ENCODE measurements at regions not wholly inside any gene's neighbourhood (a gene's known extent, or its start where the extent isn't known, plus 50 kb on each side); places are given as distances from the start of the nearest gene placed in this dataset.

DNA sequence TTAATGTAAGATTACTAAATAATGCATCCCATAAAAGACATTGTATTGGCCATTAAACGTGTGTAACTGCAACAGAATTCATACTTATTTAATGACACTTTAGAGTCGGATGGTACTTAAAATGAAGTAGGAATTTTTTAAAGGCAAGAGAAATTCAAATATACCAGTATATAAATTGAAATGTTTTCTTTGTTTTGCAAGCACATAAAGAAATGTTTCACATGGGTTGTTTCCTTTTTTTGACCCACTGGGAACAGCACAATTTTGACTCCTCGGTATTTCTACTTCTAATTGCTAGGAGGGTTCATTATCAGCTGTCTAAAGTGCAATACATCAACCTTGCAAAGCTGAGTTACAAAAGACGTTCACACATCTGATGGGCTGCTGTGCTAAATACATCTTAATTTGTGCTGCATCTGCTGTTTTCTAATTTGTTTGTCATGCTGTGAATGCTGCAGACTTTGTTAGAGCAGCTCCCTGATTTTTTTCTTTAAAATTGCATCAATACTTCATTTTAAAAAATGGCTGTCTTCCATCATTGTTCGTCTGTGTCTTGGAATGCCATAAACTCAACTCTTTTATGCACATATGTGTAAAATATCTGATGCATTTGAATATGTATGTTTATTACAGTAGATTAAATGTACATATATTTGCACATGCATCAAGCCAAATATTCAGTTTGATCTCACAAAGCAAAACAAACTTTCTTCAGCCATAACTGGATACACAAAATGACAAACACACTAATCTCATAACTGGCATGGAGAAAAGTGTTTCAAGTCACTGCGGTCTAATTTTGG is 454.0 kb upstream of the GRAMD2B start:
- no peaks in the 10 kb centered on the region for H3K9me3 ChIP-seq
- H3K4me3 ChIP-seq: no peak overlapping the region
- no peak for DNase-seq
- no peaks in the 10 kb centered on the region for H3K4me1 ChIP-seq
- no peaks in the 10 kb centered on the region for H3K36me3 ChIP-seq
- no peak overlapping the region for H3K27ac ChIP-seq
- intact Hi-C loops (cut with DNase I; ENCODE audit: low total_unique reads): no loop called here
- TF ChIP-seq, protein P1, sequence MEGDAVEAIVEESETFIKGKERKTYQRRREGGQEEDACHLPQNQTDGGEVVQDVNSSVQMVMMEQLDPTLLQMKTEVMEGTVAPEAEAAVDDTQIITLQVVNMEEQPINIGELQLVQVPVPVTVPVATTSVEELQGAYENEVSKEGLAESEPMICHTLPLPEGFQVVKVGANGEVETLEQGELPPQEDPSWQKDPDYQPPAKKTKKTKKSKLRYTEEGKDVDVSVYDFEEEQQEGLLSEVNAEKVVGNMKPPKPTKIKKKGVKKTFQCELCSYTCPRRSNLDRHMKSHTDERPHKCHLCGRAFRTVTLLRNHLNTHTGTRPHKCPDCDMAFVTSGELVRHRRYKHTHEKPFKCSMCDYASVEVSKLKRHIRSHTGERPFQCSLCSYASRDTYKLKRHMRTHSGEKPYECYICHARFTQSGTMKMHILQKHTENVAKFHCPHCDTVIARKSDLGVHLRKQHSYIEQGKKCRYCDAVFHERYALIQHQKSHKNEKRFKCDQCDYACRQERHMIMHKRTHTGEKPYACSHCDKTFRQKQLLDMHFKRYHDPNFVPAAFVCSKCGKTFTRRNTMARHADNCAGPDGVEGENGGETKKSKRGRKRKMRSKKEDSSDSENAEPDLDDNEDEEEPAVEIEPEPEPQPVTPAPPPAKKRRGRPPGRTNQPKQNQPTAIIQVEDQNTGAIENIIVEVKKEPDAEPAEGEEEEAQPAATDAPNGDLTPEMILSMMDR (IDR thresholded peaks at IDR 0.05): no peak
- TF ChIP-seq POLR2A (IDR thresholded peaks at IDR 0.05): no peak
- no peaks in the 10 kb centered on the region for H3K27me3 ChIP-seq

DNA sequence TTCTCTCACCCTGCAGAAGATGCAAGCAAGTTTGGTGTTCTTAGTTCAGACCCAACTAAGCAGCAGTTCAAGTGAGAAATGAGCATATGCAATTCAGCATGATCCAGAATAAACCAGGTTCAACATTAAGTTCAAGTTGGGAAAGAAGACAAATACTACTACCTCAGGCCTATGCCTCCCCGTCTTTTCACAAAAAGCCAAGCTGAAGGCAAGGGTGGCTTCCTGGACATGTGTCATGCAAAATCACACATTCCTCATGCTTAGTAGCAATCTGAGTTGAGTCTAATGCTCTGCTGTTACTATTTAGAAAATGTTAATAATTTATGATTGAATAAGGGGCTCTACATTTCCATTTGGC is 453.4 kb upstream of the GRAMD2B start:
- TF ChIP-seq, protein P1 (IDR thresholded peaks at IDR 0.05): no peak
- no peak for TF ChIP-seq POLR2A (IDR thresholded peaks at IDR 0.05)
- Histone ChIP-seq H3K27me3 (no peaks in the 10 kb centered on the region), H3K27ac (no peak overlapping the region), H3K4me3 (no peak overlapping the region), H3K9me3 (no peaks in the 10 kb centered on the region), H3K4me1 (no peaks in the 10 kb centered on the region), H3K36me3 (no peaks in the 10 kb centered on the region)
- DNase-seq: no peak
- intact Hi-C loops (cut with DNase I; ENCODE audit: low total_unique reads): no loop called here

DNA sequence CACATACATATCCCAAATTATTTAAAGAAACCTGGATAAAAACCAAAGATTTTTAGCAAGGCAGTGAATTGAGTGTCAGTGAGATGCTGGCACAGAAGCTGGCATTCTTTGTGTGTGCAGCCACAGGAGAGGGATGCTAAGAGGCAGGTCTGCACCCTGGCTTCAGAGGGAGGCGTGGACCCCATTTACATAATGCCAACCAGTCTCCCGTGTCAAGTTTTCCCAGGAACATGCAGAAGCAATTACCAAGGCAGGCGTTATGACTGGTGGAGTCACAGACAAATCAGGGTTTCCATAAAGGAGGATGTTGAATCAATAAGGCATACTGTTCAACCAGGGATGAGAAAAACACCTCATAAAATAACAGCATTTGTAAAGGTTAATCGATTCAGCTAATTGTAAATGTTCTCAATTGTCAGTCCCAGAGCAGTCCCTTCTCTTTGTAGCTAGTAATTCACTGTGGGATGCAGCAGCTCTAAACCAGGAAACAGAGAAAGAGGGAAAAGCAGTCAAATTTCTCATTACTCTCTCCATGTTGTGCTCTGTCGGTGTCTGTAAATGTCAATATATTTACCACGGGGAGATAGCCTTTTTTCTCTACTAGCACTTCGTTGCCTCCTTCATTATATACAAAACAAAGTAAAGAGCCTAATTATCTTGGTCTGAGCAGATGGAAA is 452.4 kb upstream of the GRAMD2B start:
- no peak for DNase-seq
- H3K36me3 ChIP-seq: no peaks in the 10 kb centered on the region
- no peaks in the 10 kb centered on the region for H3K27me3 ChIP-seq
- TF ChIP-seq, protein P1 (IDR thresholded peaks at IDR 0.05): no peak
- TF ChIP-seq POLR2A (IDR thresholded peaks at IDR 0.05): no peak
- no peaks in the 10 kb centered on the region for H3K9me3 ChIP-seq
- no peak overlapping the region for H3K27ac ChIP-seq
- no peaks in the 10 kb centered on the region for H3K4me1 ChIP-seq
- H3K4me3 ChIP-seq: no peak overlapping the region
- intact Hi-C loops (cut with DNase I; ENCODE audit: low total_unique reads): no loop called here

DNA sequence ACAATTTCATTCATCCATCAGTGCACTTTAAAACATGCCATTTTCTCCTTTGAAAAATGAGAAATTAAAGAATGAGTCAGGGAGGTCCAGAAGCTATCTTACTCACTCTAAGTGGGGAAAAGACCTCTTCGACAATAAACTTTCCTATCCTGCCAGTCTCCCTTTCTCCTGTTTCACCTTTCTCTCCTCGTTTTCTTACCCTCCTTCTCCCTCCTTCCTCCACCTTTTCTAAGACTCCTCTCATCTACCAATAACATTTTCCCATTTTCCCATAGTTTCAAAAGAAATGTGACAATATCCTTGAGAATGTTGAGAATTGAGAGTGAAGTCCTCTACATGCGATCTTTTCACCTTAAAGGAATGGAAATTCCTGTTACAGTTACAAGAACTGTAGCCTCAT is 450.5 kb upstream of the GRAMD2B start:
- intact Hi-C loops (cut with DNase I; ENCODE audit: low total_unique reads): no loop called here
- H3K9me3 ChIP-seq: no peaks in the 10 kb centered on the region
- H3K4me3 ChIP-seq: no peak overlapping the region
- no peak for TF ChIP-seq POLR2A (IDR thresholded peaks at IDR 0.05)
- TF ChIP-seq, protein P1 (IDR thresholded peaks at IDR 0.05): no peak
- H3K36me3 ChIP-seq: no peaks in the 10 kb centered on the region
- H3K27ac ChIP-seq: no peak overlapping the region
- no peaks in the 10 kb centered on the region for H3K27me3 ChIP-seq
- no peak for DNase-seq
- no peaks in the 10 kb centered on the region for H3K4me1 ChIP-seq

DNA sequence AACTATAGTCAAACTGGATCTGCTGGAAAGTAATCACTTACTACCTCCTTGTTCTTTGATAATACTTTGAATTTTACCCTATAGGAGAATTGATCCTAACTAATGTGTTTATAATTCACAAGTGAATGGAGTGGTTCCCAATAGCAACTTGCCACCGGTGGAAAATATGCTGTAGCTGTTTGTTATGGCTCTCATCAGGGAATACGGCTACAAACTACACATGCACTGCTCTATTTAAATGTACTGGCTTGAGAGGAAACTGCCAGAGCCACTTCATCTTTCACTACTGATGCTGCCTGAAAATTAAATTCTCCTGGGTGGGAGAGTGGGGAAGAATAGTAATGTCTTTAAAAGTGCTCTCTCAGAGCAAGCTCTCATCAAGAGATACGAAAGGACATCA is 448.5 kb upstream of the GRAMD2B start:
- DNase-seq: no peak

More for the DNA sequence above, 448.5 kb upstream of the GRAMD2B start:
- Histone ChIP-seq H3K27ac (no peak overlapping the region), H3K36me3 (no peaks in the 10 kb centered on the region), H3K4me1 (no peaks in the 10 kb centered on the region), H3K27me3 (no peaks in the 10 kb centered on the region), H3K4me3 (no peak overlapping the region), H3K9me3 (no peaks in the 10 kb centered on the region)
- intact Hi-C loops (cut with DNase I; ENCODE audit: low total_unique reads): no loop called here
- TF ChIP-seq, protein P1 (IDR thresholded peaks at IDR 0.05): no peak
